Neutrophil (primary cell): ENCODE measurements at regions not wholly inside any gene's neighbourhood (a gene's known extent, or its start where the extent isn't known, plus 50 kb on each side); places are given as distances from the start of the nearest gene placed in this dataset.

Experiments used
- H3K27ac ChIP-seq: fragments of 200-600 bp; sonication (generic); 2 replicates; pipeline ENCODE4 v1.5.1; 2016; ENCODE audit warnings: mild to moderate bottlenecking, moderate library complexity
- H3K27me3 ChIP-seq: fragments of 200-600 bp; sonication (generic); 2 replicates; pipeline ENCODE4 v1.6.0; 2016; ENCODE audit warnings: mild to moderate bottlenecking
- H3K36me3 ChIP-seq: fragments of 200-600 bp; sonication (generic); 2 replicates; pipeline ENCODE4 v1.5.1; 2017
- H3K4me1 ChIP-seq, 2 experiments: fragments of 200-600 bp in 1 of 2; sonication (generic) in 1 of 2; 1 replicate in 1 of 2; 2 replicates in 1 of 2; pipeline versions ENCODE4 v1.5.1 to v1.6.1; 2013 to 2016; ENCODE audit warnings: low read depth in 1 of 2, low read length in 1 of 2, mild to moderate bottlenecking in 1 of 2, moderate library complexity in 1 of 2; ENCODE audit not compliant: control insufficient read depth in 1 of 2, insufficient read depth in 1 of 2
- H3K4me3 ChIP-seq, 2 experiments: fragments of 200-600 bp in 1 of 2; sonication (generic) in 1 of 2; 1 replicate in 1 of 2; 2 replicates in 1 of 2; pipeline ENCODE4 v1.5.1; 2013 to 2016; ENCODE audit warnings: low read depth in 1 of 2, low read length in 1 of 2, mild to moderate bottlenecking in 1 of 2, moderate library complexity in 1 of 2
- H3K9me3 ChIP-seq: fragments of 200-600 bp; sonication (generic); 2 replicates; pipeline ENCODE4 v1.5.1; 2016
- CTCF ChIP-seq: fragments of 200-600 bp; sonication (generic); IDR thresholded peaks from 2 replicates; pipeline ENCODE4 v1.5.1; 2016; ENCODE audit warnings: antibody characterized with exemption

GRCh38 chr22:49305966-49306631, 521.6 kb downstream of the BRD1 start:
- TF ChIP-seq CTCF = no peak
- Histone ChIP-seq H3K9me3 (no peaks in the 10 kb centered on the region), H3K36me3 (no peaks in the 10 kb centered on the region), H3K4me3 (no peak overlapping the region), H3K4me1 (no peaks in the 10 kb centered on the region), H3K27me3 (peaks cover 15% of the 10 kb centered on the region), H3K27ac (no peak overlapping the region)

- H3K27me3 ChIP-seq = peaks cover 8% of the 10 kb centered on the region
- H3K4me1 ChIP-seq = no peaks in the 10 kb centered on the region
- H3K9me3 ChIP-seq = no peaks in the 10 kb centered on the region
- H3K27ac ChIP-seq = no peak overlapping the region
- no peak overlapping the region for H3K4me3 ChIP-seq
- TF ChIP-seq CTCF = peak; percentile 58
- no peaks in the 10 kb centered on the region for H3K36me3 ChIP-seq
Measured at GRCh38 chr22:49305214-49305965, 522.3 kb downstream of the BRD1 start.

- no peak overlapping the region for H3K4me3 ChIP-seq
- no peak overlapping the region for H3K27ac ChIP-seq
- H3K36me3 ChIP-seq = no peaks in the 10 kb centered on the region
- H3K9me3 ChIP-seq = no peaks in the 10 kb centered on the region
- no peaks in the 10 kb centered on the region for H3K27me3 ChIP-seq
- H3K4me1 ChIP-seq = no peaks in the 10 kb centered on the region
- TF ChIP-seq CTCF = no peak
Measured at GRCh38 chr22:49303781-49304461, 523.8 kb downstream of the BRD1 start.

GRCh38 chr22:49303061-49303735, 524.5 kb downstream of the BRD1 start:
- Histone ChIP-seq H3K27me3 (no peaks in the 10 kb centered on the region), H3K4me1 (no peaks in the 10 kb centered on the region), H3K9me3 (no peaks in the 10 kb centered on the region), H3K4me3 (no peak overlapping the region), H3K36me3 (no peaks in the 10 kb centered on the region), H3K27ac (no peak overlapping the region)
- no peak for TF ChIP-seq CTCF

- Histone ChIP-seq H3K27me3 (no peaks in the 10 kb centered on the region), H3K4me1 (no peaks in the 10 kb centered on the region), H3K9me3 (no peaks in the 10 kb centered on the region), H3K27ac (no peak overlapping the region), H3K4me3 (no peak overlapping the region), H3K36me3 (no peaks in the 10 kb centered on the region)
- no peak for TF ChIP-seq CTCF
Measured at GRCh38 chr22:49302530-49302929, 525.1 kb downstream of the BRD1 start.
